K562 (cell line): ENCODE measurements at regions not wholly inside any gene's neighbourhood (a gene's known extent, or its start where the extent isn't known, plus 50 kb on each side); places are given as distances from the start of the nearest gene placed in this dataset.

Experiments used
- EZH2 ChIP-seq: IDR thresholded peaks from 2 replicates; pipeline ENCODE4 v1.6.1; 2012; ENCODE audit warnings: low read depth, mild to moderate bottlenecking, inconsistent platforms, low read length, borderline replicate concordance
- IRF2 ChIP-seq: sonication (generic); formaldehyde crosslinking; IDR thresholded peaks from 2 replicates; pipeline ENCODE4 v1.8.1; 2022; ENCODE audit warnings: mild to moderate bottlenecking, missing genetic modification reagents
- JUN ChIP-seq, 2 experiments: sonication (generic) in 1 of 2; formaldehyde crosslinking in 1 of 2; IDR thresholded peaks; 2 replicates each; pipeline versions ENCODE4 v1.6.1 to v1.8.0; 2012 to 2022; ENCODE audit warnings: borderline replicate concordance in 2 of 2, mild to moderate bottlenecking in 2 of 2, improper control_type of control experiment in 1 of 2, low read depth in 1 of 2, low read length in 1 of 2, missing genetic modification reagents in 1 of 2
- MAFK ChIP-seq: IDR thresholded peaks from 2 replicates; pipeline ENCODE4 v1.6.1; 2011; ENCODE audit warnings: low read length, improper control_type of control experiment
- MNT ChIP-seq, 2 experiments: fragments of 450-650 bp; conservative IDR thresholded peaks; 2 replicates each; pipeline ENCODE4 v1.6.1; 2017; ENCODE audit warnings: mild to moderate bottlenecking in 2 of 2, moderate library complexity in 2 of 2
- NR2C2 ChIP-seq, 2 experiments: fragments of 200-800 bp in 1 of 2; sonication (Bioruptor generic) in 1 of 2; sonication (generic) in 1 of 2; formaldehyde crosslinking in 1 of 2; IDR thresholded peaks; 2 replicates each; pipeline versions ENCODE4 v1.6.1 to v1.8.0; 2016 to 2022; ENCODE audit warnings: mild to moderate bottlenecking in 1 of 2, missing compliant biosample characterization in 1 of 2, missing genetic modification characterization in 1 of 2, missing genetic modification reagents in 1 of 2
- POLR2A ChIP-seq: fragments of 450-650 bp; conservative IDR thresholded peaks from 2 replicates; pipeline ENCODE4 v1.6.1; 2016
- PRPF4 ChIP-seq: fragments of 200-400 bp; formaldehyde crosslinking; IDR thresholded peaks from one replicate; pipeline ENCODE4 v1.6.1; 2017; ENCODE audit warnings: low read length, low read depth, mild to moderate bottlenecking; ENCODE audit not compliant: insufficient read depth, poor library complexity, severe bottlenecking
- ZBTB8A ChIP-seq: fragments of 450-650 bp; IDR thresholded peaks from 2 replicates; pipeline ENCODE4 v1.6.1; 2018; ENCODE audit warnings: mild to moderate bottlenecking, moderate library complexity; ENCODE audit not compliant: partially characterized antibody
- ZFPM2 ChIP-seq: fragments of 250-450 bp; sonication (Bioruptor Pico); IDR thresholded peaks from 2 replicates; pipeline ENCODE4 v1.5.1; 2022; ENCODE audit warnings: mild to moderate bottlenecking
- TF ChIP-seq, protein P1 (sequence below), 3 experiments: IDR thresholded peaks in 2 of 3; conservative IDR thresholded peaks in 1 of 3; 2 replicates each; pipeline ENCODE4 v1.5.1; 2011 to 2012; ENCODE audit warnings: low read length in 3 of 3, mild to moderate bottlenecking in 3 of 3, control low read depth in 2 of 3, improper control_type of control experiment in 1 of 3, inconsistent platforms in 1 of 3, low read depth in 1 of 3, mixed read lengths in 1 of 3, moderate library complexity in 1 of 3; ENCODE audit not compliant: insufficient read depth in 2 of 3

DNA sequence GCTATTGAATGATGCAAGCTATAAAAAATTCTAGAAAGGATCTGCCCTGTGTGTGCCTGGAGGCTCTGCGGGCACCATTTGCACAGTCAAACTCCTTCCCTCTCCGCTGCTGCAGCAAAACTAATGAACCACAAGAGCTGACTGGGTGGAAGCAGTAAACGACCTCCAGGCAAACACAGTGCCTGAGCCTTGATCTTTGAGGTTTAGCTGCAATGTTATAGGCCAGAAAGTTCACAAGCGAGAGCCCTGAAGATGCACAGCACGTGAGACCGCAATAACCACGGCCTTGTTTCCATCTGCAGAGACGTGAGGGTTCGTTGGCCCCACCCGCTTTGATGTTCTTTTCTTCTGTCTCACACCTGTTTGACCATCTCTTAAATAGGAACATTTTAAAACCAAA is 69.2 kb upstream of the S1PR3 start:
- TF ChIP-seq EZH2 (no peak), MAFK (no peak), ZFPM2 (CRISPR knock-in tag) (no peak), NR2C2 (CRISPR knock-in tag; IDR thresholded peaks at IDR 0.05) (no peak), NR2C2 (tag; IDR thresholded peaks at IDR 0.05) (no peak), PRPF4 (no peak), IRF2 (CRISPR knock-in tag) (no peak), JUN (IDR thresholded peaks at IDR 0.05; ENCODE audit: borderline replicate concordance, low read depth, low read length) (no peak), JUN (CRISPR knock-in tag; IDR thresholded peaks at IDR 0.05; ENCODE audit: borderline replicate concordance) (no peak), POLR2A (no peak), MNT (conservative IDR thresholded peaks at IDR 0.05) (no peak), ZBTB8A (no peak)
- TF ChIP-seq, protein P1, sequence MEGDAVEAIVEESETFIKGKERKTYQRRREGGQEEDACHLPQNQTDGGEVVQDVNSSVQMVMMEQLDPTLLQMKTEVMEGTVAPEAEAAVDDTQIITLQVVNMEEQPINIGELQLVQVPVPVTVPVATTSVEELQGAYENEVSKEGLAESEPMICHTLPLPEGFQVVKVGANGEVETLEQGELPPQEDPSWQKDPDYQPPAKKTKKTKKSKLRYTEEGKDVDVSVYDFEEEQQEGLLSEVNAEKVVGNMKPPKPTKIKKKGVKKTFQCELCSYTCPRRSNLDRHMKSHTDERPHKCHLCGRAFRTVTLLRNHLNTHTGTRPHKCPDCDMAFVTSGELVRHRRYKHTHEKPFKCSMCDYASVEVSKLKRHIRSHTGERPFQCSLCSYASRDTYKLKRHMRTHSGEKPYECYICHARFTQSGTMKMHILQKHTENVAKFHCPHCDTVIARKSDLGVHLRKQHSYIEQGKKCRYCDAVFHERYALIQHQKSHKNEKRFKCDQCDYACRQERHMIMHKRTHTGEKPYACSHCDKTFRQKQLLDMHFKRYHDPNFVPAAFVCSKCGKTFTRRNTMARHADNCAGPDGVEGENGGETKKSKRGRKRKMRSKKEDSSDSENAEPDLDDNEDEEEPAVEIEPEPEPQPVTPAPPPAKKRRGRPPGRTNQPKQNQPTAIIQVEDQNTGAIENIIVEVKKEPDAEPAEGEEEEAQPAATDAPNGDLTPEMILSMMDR (IDR thresholded peaks at IDR 0.05 in 2 of 3, conservative IDR thresholded peaks at IDR 0.05 in 1 of 3; ENCODE audit: insufficient read depth in 2 of 3, low read depth in 1 of 3, low read length in 3 of 3), result no peak
